Activated CD4-positive, alpha-beta T cell treated with anti-CD3 and anti-CD28 coated beads, Interleukin-2, amount 50 U/mL, for 16 hours (primary cell): ENCODE measurements at regions not wholly inside any gene's neighbourhood (a gene's known extent, or its start where the extent isn't known, plus 50 kb on each side); places are given as distances from the start of the nearest gene placed in this dataset.

Source experiments
- DNase-seq: peaks from one replicate; pipeline ENCODE4 v3.0.0-alpha.2; 2020

DNA sequence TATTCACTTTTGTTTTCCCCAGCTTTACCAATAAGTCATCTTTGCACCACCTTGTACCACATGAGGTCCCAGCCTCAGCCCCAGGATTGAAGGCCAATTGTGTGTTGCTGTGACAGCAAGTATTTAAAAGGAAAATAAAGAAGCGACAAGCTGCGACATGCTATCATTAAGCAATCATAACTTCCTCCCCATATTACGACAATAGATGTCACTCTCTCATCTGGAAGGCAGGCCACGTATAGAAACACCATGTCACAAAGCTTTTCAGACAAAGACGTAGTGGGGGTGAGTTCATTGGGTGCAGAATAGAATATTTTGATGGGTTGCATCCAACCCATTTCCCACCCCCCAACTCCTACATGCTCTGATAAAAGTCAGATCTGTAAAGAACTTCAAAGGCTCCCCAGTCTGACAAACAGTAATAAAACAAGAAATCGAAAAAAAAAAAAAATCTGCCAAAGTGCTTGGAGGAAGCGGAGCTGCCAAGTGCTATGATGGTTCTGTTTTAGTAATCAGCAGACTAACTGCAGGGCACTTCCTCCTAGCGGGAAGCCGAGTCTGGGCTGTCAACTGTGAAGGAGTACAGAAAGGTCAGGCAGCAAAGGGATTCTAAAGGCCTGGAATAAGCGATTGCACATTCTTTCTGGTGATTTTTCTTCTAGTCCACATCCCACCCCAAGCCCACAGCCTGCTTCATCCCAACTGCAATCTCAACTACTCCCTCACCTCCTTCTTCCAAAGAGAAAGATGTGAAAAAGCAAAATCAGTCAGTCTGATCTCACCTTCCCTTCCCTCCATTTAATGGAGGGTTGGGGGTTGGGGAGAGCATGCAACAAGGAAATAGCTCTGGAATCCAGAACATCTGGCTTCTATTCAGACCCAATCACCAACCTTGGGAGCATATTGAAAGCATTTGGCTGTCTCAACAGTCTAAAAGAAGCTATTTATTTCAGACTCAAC lies 131.4 kb upstream of the UBASH3B start:
- DNase-seq, result no peak

GRCh38 chr11:122521626-122522025 lies 133.9 kb upstream of the UBASH3B start:
- no peak for DNase-seq

- DNase-seq, result no peak
Observed at GRCh38 chr11:122517403-122518379, 137.8 kb upstream of the UBASH3B start.

DNA sequence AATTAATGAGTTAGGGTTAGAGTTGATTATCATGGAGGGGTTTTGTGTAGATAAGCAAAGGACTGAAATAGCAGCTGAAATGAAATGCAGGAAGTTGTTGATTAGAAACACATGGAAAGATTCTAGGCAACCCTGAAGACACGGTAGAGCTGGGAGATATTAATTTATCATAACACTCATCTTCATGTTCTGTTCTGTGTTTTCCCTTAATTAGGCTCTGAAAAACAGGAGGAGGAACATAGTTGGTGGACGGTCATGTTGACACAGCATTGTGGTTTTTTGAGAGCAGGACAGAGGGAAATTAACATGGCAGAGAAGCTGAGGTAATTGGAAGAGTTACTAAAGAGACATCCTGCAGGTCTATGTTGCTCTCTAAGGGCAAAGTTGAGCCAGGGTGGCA lies 138.8 kb upstream of the UBASH3B start:
- no peak for DNase-seq

GRCh38 chr11:122513997-122514396 lies 141.5 kb upstream of the UBASH3B start:
- no peak for DNase-seq

- no peak for DNase-seq
Observed at GRCh38 chr11:122513328-122513727, 142.2 kb upstream of the UBASH3B start.

DNA sequence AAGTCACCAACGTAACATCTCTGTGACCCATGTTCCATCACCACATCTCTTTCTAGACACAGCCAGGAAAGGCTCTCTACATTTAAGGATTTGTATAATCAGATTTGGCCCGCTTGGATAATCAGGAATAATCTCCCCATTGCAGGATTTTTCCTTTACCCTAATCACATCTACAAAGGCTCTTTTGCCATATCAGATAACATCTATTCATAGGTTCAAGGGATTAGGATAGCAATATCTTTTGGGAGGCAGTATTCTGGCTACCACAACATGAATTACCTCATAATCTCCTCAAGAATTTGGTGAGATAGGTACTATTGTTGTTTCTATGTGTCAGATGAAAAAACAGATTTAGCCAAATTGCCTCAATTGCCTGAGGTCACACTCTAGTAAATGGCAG lies 142.8 kb upstream of the UBASH3B start:
- no peak for DNase-seq

DNA sequence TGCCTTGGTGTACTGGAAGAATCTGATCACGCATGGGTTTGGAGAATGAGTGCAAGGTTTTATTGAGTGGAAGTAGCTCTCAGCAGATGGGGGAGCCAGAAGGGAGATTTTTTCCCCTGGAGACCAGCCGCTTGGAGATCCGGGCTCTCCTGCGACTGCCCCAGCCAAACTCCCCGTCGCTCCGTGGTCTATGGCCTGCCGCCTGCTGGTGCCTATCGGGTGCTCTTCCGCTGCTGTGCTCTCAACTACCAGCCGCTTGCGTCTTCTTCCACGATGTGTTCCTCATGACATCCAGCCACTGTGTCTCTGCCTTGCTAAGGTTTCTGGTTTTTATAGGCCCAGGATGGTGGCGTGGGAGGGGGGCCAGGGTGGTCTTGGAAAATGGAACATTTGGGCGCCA lies 145.6 kb upstream of the UBASH3B start:
- no peak for DNase-seq

DNA sequence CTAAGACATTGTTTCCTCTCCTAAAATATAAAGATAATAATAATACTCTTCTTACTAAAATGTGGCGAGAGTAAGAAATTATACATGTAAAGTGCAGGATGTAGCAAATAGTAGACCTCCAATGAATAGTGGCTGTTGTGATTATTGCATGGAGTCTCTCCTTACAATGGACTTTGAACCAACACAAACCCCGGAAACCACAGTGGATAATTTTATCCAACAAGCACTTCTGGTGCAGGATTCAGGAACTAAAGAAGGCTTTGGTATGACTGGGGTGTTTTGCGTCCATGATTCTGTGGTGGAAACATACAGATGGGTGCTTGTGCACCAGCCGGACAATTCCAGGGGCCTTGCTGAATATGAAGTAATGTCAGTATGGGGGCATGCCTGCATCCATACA lies 146.4 kb upstream of the UBASH3B start:
- DNase-seq, result no peak

DNA sequence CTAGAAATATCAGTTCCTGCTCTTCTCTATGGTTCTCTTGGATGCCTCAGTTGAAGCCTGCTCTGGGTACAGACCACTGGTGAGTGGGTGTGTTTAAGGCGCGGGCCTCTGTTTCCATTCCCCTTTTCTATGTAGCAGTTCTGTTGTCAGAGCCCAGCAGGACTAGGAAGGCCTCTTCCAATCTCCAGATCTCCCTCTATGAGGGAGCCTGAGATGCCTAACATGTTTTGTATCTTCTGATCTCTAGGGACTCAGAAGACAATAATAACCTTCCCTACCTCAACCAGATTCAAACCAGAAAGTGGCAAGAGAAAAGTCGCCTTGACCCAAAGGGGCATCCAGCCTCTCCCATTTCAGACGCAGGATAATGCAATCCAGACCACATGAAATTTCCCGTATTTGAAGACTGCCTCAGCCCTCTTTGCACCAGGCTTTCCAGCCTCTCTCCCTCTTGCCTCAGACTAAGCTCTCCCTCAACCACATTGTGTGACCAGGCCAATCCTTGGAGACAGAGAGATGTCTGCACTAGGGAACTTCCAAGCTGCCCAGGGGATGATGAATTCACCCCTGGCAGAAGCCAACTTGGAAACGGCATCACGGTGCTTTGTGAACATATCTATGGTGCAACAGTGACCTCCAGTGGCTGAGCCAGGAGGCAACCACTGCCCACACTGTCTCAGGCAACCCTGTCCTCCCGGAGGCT lies 150.1 kb upstream of the UBASH3B start:
- DNase-seq, result peak; percentile 54

GRCh38 chr11:122494221-122494620 lies 161.3 kb upstream of the UBASH3B start:
- no peak for DNase-seq

- no peak for DNase-seq
Observed at GRCh38 chr11:122491509-122491908, 164.0 kb upstream of the UBASH3B start.

DNA sequence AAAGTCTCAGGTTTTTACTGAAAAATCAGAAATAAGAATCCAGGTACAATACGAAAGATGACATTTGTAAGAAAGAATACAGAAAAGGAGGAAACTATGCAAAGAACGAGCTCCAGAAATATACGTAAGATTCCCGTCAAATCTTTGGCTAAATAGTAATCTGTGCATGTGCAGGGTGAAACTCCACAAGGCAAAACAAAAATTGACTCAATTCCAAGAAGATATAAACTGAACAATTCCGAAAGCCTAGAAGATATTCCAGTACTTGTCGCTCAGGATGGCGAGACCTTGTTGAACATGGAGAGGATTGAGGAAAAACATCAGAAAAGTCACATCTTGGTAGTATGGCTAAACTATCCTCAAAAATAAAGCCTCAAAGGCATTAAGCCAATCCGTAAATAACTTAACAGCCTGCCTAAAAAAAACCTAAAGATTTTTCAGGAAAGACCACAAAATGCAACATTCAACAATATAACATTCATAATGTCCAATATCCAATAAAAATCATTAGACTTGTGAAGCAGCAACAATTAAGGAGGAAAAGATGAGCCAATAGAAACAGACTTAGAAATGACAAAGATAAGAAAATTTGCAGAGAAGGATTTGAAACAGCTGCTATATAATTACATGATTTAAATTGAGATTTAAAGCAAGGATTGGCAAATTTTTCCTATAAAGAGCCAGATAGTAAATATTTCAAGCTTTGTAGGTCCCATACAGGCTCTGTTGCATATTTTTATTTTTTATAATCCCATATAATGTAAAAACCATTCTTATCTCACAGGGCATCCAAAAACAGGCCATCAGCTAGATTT lies 166.4 kb upstream of the UBASH3B start:
- no peak for DNase-seq

DNA sequence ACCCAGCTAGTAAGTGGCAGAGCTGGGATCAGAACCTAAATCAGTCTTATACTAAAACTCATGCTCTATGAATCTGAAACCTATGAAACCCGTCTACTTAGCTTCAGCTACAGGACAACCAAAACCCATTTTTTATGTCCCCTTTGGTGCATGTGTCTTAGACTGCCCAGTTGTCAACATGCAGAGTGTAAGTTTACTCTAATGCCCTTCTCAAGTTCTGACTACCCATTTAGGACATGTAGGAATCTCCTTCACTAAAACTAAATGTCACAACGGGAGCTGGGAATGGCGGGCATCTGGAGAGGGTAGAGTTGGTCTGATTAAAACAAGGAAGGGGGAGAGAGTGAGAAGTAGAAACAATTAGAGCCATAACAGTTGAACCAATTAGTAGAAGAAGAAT lies 167.9 kb upstream of the UBASH3B start:
- no peak for DNase-seq

- DNase-seq, result no peak
Observed at GRCh38 chr11:122486793-122487495, 168.6 kb upstream of the UBASH3B start.

GRCh38 chr11:122478986-122479385 lies 176.5 kb upstream of the UBASH3B start:
- no peak for DNase-seq

- no peak for DNase-seq
Observed at GRCh38 chr11:122468965-122469364, 186.6 kb upstream of the UBASH3B start.

DNA sequence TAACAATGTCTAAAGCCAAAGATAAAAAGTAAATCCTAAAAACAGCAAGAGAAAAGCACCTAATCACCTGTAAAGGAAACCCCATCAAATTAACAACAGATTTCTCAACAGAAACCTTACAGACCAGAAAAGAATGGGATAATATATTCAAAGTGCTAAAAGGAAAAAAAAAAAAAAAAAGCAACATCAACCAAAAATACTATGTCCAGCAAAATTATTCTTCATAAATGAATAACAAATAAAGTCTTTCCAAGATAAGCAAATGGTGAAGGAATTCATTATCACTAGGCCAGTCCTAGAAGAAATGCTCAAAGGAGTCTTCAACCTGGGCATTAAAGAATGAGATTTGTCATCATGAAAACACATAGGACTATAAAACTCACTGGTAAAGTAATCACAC lies 192.0 kb upstream of the UBASH3B start:
- no peak for DNase-seq

GRCh38 chr11:122459064-122459463 lies 196.5 kb upstream of the UBASH3B start:
- DNase-seq, result no peak

DNA sequence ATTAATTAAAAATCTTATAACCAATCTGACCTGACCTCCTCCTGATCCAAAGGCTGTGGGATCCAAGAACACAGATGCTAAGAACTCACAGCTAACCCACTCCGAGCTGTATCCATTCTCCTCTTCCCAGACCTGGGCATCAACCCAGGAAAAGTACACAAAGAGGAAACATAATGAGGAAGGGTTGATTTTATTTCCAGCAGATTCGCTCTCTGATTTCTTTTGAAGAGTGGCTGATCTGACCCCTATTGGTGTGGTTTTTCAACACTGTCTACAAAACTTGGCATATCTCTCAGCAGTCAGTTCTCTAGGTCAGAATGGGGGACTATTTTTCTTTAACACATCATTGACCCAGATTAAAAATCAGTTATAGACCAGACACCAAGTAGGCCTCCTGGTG lies 201.9 kb upstream of the UBASH3B start:
- no peak for DNase-seq

- DNase-seq, result no peak
Observed at GRCh38 chr11:122451911-122452310, 203.6 kb upstream of the UBASH3B start.

DNA sequence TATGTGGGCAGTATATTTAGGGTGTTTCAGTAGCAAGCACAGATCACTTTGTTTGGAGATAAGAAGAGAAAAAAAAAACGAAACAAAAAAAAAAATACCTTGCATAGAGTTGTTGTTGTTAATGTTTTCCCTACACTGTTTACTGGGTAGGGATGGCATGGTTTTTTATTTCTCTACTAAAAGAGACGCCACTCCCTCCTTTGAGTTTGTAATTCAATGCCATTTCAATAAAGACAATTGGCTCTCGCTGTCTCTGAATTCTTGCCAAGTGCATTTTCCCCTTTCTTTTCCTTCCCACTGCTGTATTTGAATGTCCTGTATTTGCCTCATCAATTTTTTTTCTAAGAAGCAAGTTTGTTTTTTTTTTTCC lies 213.9 kb upstream of the UBASH3B start:
- DNase-seq, result no peak
